ENCODE measurements at regions not wholly inside any gene's neighbourhood (a gene's known extent, or its start where the extent isn't known, plus 50 kb on each side); places are given as distances from the start of the nearest gene placed in this dataset.

DNA sequence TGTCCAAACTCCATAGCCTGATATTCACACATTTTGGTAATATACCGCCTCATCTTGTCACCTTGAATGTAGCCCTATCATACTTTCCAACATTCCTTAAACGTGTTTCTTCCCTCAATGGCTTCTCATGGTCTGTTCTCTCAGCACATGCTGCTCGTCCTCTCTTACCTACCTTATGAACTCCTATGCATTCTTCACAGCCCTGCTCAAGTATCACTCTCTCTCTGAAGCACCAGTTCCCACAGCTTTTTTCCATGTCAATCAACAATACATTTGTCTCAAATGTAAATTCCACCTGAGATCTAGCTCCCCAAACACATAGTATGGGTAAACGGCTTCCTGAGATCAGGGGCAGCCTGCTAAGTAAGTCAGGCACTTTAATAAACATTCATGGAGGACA is 85.2 kb upstream of the ZMIZ1 start:
- Histone ChIP-seq H3K4me1 (ENCODE audit: control insufficient read depth in 1 of 2, insufficient read depth in 2 of 2, low read depth in 1 of 2, low read length in 1 of 2) (peaks cover 0 to 29% of the 10 kb centered on the region in 2 experiments; a peak in 1 of 4 replicates), H3K27me3 (ENCODE audit: insufficient read depth) (no peaks in the 10 kb centered on the region), H3K9ac (no peak overlapping the region), H3K36me3 (replicated peaks in 1 of 2; ENCODE audit: control insufficient read depth in 1 of 2, insufficient read depth in 2 of 2, low read length in 1 of 2) (no peaks in the 10 kb centered on the region), H3F3A (replicated peaks; ENCODE audit: insufficient read depth) (no peaks in the 10 kb centered on the region), H3K79me2 (ENCODE audit: insufficient read depth) (no peaks in the 10 kb centered on the region), H3K4me2 (no peak overlapping the region), H3K9me2 (no peaks in the 10 kb centered on the region), H4K20me1 (ENCODE audit: insufficient read depth) (no peaks in the 10 kb centered on the region), H3K4me3 (ENCODE audit: low read depth in 2 of 2, low read length in 1 of 2) (no peak overlapping the region), H3K27ac (ENCODE audit: low read depth in 2 of 2, low read length in 1 of 2) (no peak overlapping the region), H3K9me3 (no peaks in the 10 kb centered on the region), H2AFZ (ENCODE audit: low read depth) (no peak overlapping the region)
- TF ChIP-seq, protein P1, sequence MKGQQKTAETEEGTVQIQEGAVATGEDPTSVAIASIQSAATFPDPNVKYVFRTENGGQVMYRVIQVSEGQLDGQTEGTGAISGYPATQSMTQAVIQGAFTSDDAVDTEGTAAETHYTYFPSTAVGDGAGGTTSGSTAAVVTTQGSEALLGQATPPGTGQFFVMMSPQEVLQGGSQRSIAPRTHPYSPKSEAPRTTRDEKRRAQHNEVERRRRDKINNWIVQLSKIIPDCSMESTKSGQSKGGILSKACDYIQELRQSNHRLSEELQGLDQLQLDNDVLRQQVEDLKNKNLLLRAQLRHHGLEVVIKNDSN (IDR thresholded peaks at IDR 0.05; ENCODE audit: borderline replicate concordance, low read depth): no peak
- TF ChIP-seq, protein P2, sequence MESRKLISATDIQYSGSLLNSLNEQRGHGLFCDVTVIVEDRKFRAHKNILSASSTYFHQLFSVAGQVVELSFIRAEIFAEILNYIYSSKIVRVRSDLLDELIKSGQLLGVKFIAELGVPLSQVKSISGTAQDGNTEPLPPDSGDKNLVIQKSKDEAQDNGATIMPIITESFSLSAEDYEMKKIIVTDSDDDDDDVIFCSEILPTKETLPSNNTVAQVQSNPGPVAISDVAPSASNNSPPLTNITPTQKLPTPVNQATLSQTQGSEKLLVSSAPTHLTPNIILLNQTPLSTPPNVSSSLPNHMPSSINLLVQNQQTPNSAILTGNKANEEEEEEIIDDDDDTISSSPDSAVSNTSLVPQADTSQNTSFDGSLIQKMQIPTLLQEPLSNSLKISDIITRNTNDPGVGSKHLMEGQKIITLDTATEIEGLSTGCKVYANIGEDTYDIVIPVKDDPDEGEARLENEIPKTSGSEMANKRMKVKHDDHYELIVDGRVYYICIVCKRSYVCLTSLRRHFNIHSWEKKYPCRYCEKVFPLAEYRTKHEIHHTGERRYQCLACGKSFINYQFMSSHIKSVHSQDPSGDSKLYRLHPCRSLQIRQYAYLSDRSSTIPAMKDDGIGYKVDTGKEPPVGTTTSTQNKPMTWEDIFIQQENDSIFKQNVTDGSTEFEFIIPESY (IDR thresholded peaks at IDR 0.05; ENCODE audit: borderline replicate concordance, low read depth): no peak
- no peak for TF ChIP-seq FOSL2 (IDR thresholded peaks at IDR 0.05; ENCODE audit: borderline replicate concordance, low read depth)
- TF ChIP-seq, protein P3, sequence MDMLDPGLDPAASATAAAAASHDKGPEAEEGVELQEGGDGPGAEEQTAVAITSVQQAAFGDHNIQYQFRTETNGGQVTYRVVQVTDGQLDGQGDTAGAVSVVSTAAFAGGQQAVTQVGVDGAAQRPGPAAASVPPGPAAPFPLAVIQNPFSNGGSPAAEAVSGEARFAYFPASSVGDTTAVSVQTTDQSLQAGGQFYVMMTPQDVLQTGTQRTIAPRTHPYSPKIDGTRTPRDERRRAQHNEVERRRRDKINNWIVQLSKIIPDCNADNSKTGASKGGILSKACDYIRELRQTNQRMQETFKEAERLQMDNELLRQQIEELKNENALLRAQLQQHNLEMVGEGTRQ (IDR thresholded peaks at IDR 0.05; ENCODE audit: borderline replicate concordance, low read depth, low read length): no peak
- no peak for TF ChIP-seq SIN3A (IDR thresholded peaks at IDR 0.05; ENCODE audit: borderline replicate concordance, low read depth, low read length)
- ChIA-PET CTCF (interaction anchor here (1.3 to 1.8 kb wide), 2 partner anchors 9 to 83 kb away, joined by 7 read pairs; no protein-coding TSS in a partner anchor), POLR2A (no interaction called here)
- 63% methylated on average over 4 of the region's 4 CpGs for WGBS (ENCODE audit: low lambda C conversion rate)
- DNase-seq: no peak

DNA sequence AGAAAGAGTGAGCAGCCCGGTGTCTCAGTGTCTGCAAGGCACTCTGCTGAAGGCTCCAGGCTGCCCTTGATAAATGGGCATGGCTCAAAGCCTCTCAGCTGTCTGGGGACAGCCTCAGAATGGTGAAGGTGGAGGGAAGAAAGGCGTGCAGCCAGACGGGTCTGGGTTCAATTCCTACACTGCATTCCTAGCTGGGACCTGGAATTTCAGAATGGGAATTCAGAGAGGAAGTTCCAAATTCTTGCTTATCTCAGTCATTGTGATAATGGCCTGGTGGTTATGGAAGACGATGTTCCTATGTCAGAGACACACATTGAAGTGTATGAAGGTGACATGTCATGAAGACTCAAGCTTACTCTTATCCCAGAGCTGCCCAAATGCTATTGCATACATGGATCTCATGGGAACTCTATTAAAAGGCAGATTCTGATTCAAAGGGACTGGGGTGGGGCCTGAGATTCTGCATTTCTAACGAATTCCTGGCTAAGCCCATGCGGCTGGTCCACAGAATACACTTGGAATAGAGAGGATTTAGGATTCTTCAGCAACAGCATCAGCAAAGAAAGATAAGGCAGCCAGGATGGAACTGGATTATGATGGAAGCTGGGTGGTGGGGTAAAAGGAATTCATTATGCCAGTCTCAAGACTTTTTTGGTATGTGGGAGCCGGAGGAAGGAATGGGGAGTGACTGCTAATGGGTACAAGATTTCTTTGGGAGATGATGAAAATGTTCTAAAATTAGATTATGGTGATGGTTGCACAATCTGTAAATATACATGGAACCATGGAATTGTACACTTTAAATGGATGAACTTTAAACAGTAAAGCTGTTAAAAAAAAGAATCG is 82.6 kb upstream of the ZMIZ1 start:
- Histone ChIP-seq H3F3A (replicated peaks; ENCODE audit: insufficient read depth) (no peaks in the 10 kb centered on the region), H3K27ac (ENCODE audit: low read depth in 2 of 2, low read length in 1 of 2) (no peak overlapping the region), H3K36me3 (replicated peaks in 1 of 2; ENCODE audit: control insufficient read depth in 1 of 2, insufficient read depth in 2 of 2, low read length in 1 of 2) (no peaks in the 10 kb centered on the region), H3K4me2 (no peak overlapping the region), H3K9ac (no peak overlapping the region), H3K9me2 (no peaks in the 10 kb centered on the region), H4K20me1 (ENCODE audit: insufficient read depth) (no peaks in the 10 kb centered on the region), H3K4me3 (ENCODE audit: low read depth in 2 of 2, low read length in 1 of 2) (no peak overlapping the region), H3K27me3 (ENCODE audit: insufficient read depth) (no peaks in the 10 kb centered on the region), H3K9me3 (no peaks in the 10 kb centered on the region), H3K79me2 (ENCODE audit: insufficient read depth) (no peaks in the 10 kb centered on the region), H2AFZ (ENCODE audit: low read depth) (no peak overlapping the region), H3K4me1 (ENCODE audit: control insufficient read depth in 1 of 2, insufficient read depth in 2 of 2, low read depth in 1 of 2, low read length in 1 of 2) (peaks cover 0 to 10% of the 10 kb centered on the region in 2 experiments; a peak in 1 of 4 replicates)
- 87% methylated on average over 8 of the region's 8 CpGs for WGBS (ENCODE audit: low lambda C conversion rate)
- CTCF ChIA-PET: interaction anchor here (1.3 to 3.4 kb wide), 2 partner anchors 11 to 12 kb away, joined by 4 to 18 read pairs; no protein-coding TSS in a partner anchor
- DNase-seq: no peak
- POLR2A ChIA-PET: no interaction called here
- TF ChIP-seq, protein P4, sequence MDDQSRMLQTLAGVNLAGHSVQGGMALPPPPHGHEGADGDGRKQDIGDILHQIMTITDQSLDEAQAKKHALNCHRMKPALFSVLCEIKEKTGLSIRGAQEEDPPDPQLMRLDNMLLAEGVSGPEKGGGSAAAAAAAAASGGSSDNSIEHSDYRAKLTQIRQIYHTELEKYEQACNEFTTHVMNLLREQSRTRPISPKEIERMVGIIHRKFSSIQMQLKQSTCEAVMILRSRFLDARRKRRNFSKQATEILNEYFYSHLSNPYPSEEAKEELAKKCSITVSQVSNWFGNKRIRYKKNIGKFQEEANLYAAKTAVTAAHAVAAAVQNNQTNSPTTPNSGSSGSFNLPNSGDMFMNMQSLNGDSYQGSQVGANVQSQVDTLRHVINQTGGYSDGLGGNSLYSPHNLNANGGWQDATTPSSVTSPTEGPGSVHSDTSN (IDR thresholded peaks at IDR 0.05): no peak
- TF ChIP-seq ELF1 (IDR thresholded peaks at IDR 0.05) (no peak), RFX5 (IDR thresholded peaks at IDR 0.05; ENCODE audit: low read length) (no peak), NRF1 (IDR thresholded peaks at IDR 0.05; ENCODE audit: low read depth, low read length) (no peak), FOXM1 (IDR thresholded peaks at IDR 0.05; ENCODE audit: low read depth) (no peak), JUND (IDR thresholded peaks at IDR 0.05) (no peak), FOSL2 (IDR thresholded peaks at IDR 0.05; ENCODE audit: borderline replicate concordance, low read depth) (no peak), TCF12 (IDR thresholded peaks at IDR 0.05) (no peak), RAD21 (IDR thresholded peaks at IDR 0.05; ENCODE audit: low read length) (no peak), GABPA (IDR thresholded peaks at IDR 0.05; ENCODE audit: low read depth) (no peak), RCOR1 (IDR thresholded peaks at IDR 0.05; ENCODE audit: low read length) (no peak), RXRA (IDR thresholded peaks at IDR 0.05; ENCODE audit: borderline replicate concordance, low read depth) (no peak), EZH2phosphoT487 (IDR thresholded peaks at IDR 0.05; ENCODE audit: borderline replicate concordance, low read depth) (no peak)
- TF ChIP-seq, protein P5, sequence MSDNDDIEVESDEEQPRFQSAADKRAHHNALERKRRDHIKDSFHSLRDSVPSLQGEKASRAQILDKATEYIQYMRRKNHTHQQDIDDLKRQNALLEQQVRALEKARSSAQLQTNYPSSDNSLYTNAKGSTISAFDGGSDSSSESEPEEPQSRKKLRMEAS (IDR thresholded peaks at IDR 0.05; ENCODE audit: low read depth): no peak
- TF ChIP-seq, protein P2 (IDR thresholded peaks at IDR 0.05; ENCODE audit: borderline replicate concordance, low read depth): no peak
- TF ChIP-seq, protein P3 (IDR thresholded peaks at IDR 0.05; ENCODE audit: borderline replicate concordance, low read depth, low read length): no peak
